NCI-H510A treated with DMSO at 0.1 percent for 48 hours (cell line): ENCODE measurements at regions not wholly inside any gene's neighbourhood (a gene's known extent, or its start where the extent isn't known, plus 50 kb on each side); places are given as distances from the start of the nearest gene placed in this dataset.

Source experiments
- DNase-seq: peaks from one replicate; lab custom pipeline; 2025; lab: John Stamatoyannopoulos, UW

DNA sequence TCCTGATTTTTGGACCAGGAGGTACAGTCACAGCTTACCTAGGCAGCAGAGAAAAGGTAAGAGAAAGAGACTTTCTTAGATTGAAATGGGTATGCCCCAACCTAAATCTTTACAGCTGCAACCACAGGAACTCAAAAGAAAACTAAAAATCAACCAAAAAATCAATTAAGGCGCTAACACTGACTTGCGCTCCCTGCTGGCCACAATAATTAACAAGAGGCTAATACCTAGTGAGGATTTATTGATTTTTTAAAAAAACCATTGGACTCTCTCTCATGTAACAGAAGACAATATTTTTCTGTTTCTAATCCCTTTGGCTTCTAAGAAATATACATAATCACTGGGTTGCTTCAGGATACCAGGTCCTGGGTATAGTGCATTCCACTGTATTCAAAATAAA, 153.9 kb upstream of the TENM3 start:
- no peak for DNase-seq

DNA sequence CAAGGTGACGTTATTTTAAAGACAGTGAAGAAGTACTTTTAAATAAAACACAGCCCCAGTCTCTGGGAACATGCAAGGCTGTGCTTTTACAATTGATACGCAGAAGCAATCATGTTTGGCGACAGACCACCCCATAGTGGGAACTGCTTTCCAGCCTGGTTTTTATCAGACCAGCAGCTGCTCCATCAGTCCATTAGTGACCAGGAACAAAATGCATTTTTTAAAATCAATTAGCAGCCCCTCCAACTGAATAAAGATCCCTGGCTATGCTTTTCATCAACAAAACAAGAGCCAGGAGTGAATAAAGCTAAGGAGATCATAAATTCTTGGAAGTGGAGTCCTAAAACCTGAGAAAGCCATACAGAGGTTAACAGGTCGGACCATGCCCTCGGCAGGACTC, 153.0 kb upstream of the TENM3 start:
- no peak for DNase-seq

DNA sequence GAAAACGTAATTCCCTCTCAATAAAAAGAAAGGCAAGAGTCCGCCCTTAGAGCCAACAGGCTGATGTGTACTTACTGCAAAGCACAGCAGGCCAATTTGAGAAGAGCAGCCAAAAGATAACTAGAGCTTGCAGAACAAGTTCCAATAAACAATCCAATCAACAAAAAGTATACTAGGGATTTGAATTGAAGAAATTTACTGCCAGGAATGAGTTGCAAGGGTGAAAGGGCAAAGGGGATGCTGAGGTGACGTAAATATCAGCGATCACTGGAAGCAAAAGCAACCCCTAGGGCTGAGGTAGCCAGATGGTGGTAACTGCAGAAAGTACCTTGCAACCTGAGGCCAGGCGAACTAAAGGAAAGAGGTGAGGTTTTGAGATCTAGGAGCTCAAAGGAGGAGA, 152.1 kb upstream of the TENM3 start:
- DNase-seq, result no peak

DNA sequence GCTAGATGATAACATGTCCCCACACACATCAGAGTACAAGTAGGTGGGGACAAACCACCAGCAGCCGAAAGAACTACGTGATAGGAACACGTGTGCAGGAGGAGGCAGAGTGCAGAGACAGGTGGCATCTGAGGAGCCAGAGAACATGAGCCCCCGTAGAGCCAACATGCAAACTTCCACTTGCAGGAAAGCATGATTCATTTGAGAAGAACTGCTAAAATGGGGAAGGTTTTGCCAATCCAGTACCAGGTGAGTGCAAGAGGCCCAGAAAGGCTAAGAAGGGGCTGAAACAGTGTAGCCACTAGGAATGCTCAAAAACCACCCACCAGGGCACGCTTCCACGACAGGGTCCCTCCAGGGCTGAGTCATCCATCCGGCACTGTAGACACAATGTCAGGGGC, 149.8 kb upstream of the TENM3 start:
- DNase-seq, result no peak

DNA sequence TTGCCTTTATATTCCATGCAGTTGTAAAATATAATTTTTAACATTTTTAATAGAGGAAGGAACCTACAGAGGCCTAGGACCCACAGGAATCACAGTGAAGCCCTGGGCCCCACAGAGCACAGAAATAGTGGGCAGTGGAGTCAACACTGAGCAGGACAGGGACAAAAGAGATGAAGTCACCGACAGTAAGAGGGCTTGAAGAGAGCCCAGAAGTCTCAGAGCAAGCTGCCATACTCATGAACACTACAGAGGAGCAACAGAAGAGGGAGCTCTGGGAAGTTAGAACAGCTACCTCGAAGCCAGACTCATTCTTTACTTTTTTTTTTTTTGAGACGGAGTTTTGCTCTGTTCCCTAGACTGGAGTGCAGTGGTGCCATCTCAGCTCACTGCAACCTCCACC, 149.3 kb upstream of the TENM3 start:
- DNase-seq, result no peak

GRCh38 chr4:182101618-182102017, 141.6 kb upstream of the TENM3 start:
- no peak for DNase-seq

DNA sequence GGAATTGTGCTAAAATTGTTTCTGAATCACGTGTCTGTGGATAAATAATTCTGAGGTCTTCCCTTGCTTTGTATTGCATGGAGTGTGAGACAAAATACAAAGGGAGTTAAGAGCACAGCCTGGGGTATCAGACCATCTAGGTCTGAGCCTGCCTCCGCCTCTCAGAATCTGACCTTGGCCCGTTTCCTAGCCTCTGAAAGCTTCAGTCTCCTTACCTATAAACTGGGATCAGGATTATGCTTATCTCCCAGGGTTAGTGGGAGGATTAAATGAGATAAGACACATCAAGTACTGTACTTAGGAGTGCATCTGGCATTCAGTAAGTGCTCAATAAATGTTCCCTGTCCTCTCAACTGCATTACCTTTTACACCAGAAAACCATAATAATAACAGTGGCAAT, 140.6 kb upstream of the TENM3 start:
- DNase-seq, result no peak

- no peak for DNase-seq
Observed at GRCh38 chr4:182103614-182104319, 139.4 kb upstream of the TENM3 start.

DNA sequence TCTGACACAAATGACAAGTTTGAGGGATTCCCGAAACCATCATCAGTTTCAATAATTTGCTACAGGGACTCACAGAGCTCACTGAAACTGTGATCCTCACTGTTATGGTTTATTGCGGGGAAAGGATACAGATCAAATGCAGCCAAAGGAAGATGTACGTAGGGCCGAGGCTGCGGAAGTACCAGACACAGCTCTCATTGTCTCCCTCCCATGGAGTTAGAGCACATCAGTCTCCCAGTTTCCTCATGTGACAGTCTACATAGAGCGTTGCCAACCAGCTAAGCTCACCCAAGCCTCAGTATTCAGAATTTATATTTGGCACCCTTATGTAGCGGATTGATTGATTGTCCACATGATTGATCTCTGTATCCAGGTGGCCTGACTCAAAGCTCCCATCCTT, 137.8 kb upstream of the TENM3 start:
- no peak for DNase-seq

DNA sequence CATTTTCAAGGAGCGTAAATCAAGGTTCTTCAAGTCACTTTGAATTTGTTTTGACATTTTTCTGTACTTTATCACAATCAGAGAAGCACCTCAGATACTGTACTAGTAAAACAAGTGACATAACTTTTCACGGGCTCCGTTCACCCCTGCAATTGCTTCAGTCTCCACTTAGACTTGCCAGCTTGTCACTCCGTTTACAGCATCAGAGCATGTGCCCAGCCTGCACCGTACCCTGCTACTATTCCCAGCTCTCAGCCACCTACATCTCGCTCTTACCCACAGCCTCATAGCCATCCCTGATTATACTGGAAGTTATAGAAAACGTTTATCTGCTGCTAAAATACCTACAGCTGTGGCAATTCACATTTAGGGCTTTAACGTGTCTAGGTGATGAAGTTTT, 135.3 kb upstream of the TENM3 start:
- no peak for DNase-seq

GRCh38 chr4:182111586-182111985, 131.6 kb upstream of the TENM3 start:
- DNase-seq, result no peak

- no peak for DNase-seq
Observed at GRCh38 chr4:182113779-182114178, 129.4 kb upstream of the TENM3 start.

DNA sequence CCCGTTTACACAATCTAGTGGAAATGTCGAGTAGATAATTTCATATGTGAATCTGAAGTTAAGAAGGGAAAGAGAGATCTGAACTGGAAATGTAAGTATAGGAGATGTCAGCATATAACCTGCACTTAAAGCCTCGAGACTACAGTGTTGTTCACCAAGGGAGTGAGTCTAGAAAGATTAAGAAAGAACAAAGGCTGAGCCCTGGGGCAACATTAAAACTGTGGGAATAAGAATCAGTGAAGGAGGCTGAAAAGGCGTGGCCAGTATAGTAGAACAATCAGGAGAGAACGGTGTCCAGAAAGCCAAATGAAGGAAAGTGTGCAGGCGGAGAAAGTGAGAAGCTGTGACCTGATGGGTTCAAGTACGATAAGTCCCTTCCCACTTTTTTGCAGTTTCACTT, 118.8 kb upstream of the TENM3 start:
- DNase-seq, result no peak

DNA sequence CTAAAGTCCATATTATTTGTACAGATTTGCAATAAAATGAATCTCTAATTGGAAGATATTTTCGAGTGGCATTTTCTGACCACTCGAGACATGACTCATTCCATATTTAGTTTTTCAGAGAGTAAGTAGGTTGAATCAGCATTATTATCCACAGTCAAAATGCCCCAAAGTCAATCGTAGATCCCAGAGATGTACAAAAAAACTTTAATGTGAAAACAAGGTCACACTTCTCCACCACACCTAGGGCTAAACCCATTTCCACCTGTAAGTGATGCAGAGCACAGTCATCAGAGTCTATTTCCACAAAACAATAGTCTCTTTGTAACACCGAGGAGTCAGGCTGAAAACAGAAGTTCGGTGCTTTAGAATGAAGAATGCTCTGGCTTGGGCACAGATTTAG, 117.1 kb upstream of the TENM3 start:
- no peak for DNase-seq

- DNase-seq, result no peak
Observed at GRCh38 chr4:182126603-182127002, 116.6 kb upstream of the TENM3 start.

DNA sequence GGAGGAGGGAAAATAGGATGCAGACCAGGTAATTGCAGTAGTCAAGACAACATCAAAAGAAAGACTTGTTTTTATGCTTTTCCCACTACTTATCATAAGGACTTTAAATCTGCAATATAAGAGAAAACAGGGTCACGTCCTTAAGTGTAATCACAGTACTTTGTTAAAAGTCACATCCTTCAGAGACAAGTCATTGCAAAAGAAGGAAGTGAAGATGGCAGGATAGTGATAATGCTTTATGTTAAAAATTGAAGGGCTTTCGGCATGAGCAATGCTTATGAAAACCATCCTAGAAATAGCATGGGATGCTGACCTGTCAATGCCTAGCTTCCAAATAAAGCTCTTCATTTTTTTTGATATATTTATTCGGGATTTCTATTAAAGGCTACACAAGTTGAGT, 110.2 kb upstream of the TENM3 start:
- no peak for DNase-seq

DNA sequence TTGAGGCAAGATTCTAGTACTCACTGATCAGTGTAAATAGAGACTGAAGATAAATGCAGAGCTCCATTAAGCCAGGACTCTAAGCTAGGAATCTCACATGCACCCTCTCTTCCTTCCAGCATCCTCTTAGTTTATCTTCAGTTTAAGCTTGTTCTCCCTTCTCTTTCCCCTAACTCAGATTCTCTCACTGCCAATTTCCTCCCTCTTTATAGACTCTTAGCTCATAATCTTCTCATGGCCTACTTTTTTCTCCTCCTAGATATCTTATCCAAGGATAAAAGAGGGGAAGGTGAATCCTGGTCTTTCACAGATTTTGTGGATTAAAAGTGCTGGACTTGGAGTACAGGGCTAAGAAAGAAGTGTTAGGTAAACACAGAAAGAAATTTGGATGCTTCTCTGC, 108.9 kb upstream of the TENM3 start:
- no peak for DNase-seq

DNA sequence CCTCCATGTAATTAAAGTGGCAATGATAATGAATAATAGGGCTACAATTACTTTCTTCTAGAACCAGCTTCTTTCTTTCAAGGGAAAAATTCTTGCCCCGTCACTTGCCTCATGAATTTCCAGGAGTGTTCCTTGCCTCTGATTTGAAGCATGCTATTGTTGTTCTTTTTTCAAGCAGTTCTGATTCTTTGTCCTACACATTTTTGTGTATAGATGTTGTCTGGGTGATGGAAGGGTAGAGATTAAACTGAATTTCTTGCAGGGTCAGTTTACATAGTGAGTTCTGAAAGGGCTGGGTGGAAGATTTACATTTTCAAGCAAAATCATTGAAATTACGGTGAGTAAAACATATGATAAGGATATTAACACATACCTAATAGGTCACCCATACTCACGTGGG, 107.0 kb upstream of the TENM3 start:
- no peak for DNase-seq

GRCh38 chr4:182137343-182137742, 105.9 kb upstream of the TENM3 start:
- DNase-seq, result no peak

DNA sequence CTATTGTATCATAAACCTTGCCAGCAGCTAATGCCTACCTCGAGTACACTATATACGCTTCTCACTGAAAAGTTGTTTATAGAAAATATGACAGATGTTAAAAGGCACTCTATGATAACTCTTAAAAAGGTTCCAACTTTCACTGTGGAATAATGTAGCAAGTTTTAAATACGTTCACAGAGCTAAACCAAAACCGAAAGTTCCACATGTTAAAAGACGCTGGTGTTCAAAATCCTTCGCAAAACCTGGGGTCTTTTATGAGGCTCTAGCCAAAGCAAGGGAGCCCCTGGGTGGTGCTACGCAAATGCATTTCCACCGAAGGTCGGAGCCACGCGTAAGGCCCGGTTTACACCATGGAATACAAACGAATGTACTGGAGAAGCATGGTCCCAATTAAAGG, 103.7 kb upstream of the TENM3 start:
- DNase-seq, result no peak

DNA sequence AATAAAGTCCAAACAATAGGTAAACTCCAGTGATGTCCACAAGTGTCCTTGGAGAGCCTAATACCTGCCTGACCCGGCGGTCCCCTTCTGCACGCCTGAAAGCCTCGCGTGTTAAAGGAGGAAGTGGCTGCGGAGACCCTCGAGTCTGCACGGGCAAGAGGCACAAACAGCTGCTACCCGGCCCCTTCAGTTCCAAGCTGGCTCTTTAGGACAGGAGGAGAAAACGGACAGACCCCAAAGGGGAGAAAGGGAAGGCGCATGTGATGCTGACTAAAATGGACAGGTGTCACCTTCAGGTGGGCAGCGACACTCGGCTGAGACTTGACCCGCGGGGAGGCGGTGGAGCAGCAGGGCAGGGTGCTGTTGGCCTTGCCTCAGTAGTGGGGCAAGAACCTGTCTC, 102.7 kb upstream of the TENM3 start:
- DNase-seq, result no peak

DNA sequence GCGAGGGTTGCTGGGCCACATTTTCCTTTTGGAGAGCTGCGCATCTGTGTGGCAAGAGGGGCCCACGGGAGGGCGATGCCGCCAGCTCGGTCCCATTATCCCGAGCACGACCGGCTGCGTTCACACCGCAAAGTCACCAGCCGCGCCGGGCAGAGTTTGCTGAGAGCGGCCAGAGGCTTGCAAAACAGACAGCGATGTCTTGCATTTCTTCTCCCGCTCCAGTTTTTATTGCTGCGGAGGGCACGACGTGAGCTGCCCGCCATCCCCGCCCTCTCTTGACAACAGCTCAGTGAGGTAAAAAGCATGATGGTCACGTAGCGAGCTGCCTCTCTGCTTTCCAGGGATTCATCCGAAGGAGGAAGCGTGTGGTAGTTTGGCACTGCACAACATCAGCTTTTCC, 102.1 kb upstream of the TENM3 start:
- DNase-seq, result no peak

GRCh38 chr4:182142176-182143085, 100.8 kb upstream of the TENM3 start:
- no peak for DNase-seq
